Lower leg skin (tissue), 4 donors: ENCODE measurements at regions not wholly inside any gene's neighbourhood (a gene's known extent, or its start where the extent isn't known, plus 50 kb on each side); places are given as distances from the start of the nearest gene placed in this dataset.

Experiments used
- DNase-seq, 2 donors: peaks; one replicate each; pipeline ENCODE4 v3.0.0-alpha.2; 2019; ENCODE audit warnings: low spot score in 2 of 2
- H3K4me3 ChIP-seq: fragments of 200-600 bp; sonication (generic); 2 replicates; pipeline ENCODE4 v1.5.1; 2017; ENCODE audit warnings: mild to moderate bottlenecking, low read depth; ENCODE audit not compliant: poor library complexity, severe bottlenecking
- POLR2A ChIP-seq, 2 donors: fragments of 450-650 bp; IDR thresholded peaks; one replicate each; pipeline ENCODE4 v1.6.1; 2016 to 2017; ENCODE audit warnings: antibody characterized with exemption in 2 of 2, mild to moderate bottlenecking in 1 of 2, moderate library complexity in 1 of 2
- WGBS, 2 donors: methylation state at CpG; one replicate each; pipeline ENCODE4 v1.1.5; 2018; 5-methylcytosine and 5-hydroxymethylcytosine counted together
- intact Hi-C: fragments of 100-400 bp; cut with DNase I; formaldehyde crosslinking; loops from one replicate; pipeline ENCODE4 v1.15.0; 2023; ENCODE audit warnings: low total_unique reads
- TF ChIP-seq, protein P1 (sequence below), 3 donors: fragments of 450-650 bp; IDR thresholded peaks; one replicate each; pipeline ENCODE4 v1.5.1; 2016; ENCODE audit warnings: antibody characterized with exemption in 3 of 3, mild to moderate bottlenecking in 3 of 3, moderate library complexity in 2 of 3

DNA sequence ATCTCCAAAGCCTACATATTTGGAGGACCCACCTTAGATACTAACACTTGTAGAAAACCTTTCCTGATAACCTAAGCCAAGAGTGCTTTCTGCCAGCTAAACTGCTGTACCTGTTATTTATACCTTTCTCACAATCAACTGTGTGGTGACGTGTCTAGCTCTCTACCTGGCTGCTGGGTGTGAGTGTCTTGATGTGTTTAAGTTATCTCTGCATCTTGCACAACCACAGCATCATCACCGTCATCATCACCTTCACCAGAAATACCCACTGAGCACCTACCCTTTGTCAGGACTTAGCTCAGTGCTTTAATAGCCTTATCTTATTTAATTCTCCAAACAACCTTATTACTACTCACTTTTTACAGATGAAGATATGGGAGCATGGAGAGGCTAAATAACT lies 431.3 kb downstream of the MAFB start:
- intact Hi-C loops = loop anchor here (10.0 kb wide), 1 partner anchor 427 kb away; the partner anchor contains the start of gene MAFB
- no peak for DNase-seq
- no peak overlapping the region for H3K4me3 ChIP-seq
- no peak for TF ChIP-seq POLR2A (IDR thresholded peaks at IDR 0.05)
- TF ChIP-seq, protein P1, sequence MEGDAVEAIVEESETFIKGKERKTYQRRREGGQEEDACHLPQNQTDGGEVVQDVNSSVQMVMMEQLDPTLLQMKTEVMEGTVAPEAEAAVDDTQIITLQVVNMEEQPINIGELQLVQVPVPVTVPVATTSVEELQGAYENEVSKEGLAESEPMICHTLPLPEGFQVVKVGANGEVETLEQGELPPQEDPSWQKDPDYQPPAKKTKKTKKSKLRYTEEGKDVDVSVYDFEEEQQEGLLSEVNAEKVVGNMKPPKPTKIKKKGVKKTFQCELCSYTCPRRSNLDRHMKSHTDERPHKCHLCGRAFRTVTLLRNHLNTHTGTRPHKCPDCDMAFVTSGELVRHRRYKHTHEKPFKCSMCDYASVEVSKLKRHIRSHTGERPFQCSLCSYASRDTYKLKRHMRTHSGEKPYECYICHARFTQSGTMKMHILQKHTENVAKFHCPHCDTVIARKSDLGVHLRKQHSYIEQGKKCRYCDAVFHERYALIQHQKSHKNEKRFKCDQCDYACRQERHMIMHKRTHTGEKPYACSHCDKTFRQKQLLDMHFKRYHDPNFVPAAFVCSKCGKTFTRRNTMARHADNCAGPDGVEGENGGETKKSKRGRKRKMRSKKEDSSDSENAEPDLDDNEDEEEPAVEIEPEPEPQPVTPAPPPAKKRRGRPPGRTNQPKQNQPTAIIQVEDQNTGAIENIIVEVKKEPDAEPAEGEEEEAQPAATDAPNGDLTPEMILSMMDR (IDR thresholded peaks at IDR 0.05) = no peak
- 81 to 90% methylated on average over 2 of the region's 2 CpGs for WGBS, 2 donors

DNA sequence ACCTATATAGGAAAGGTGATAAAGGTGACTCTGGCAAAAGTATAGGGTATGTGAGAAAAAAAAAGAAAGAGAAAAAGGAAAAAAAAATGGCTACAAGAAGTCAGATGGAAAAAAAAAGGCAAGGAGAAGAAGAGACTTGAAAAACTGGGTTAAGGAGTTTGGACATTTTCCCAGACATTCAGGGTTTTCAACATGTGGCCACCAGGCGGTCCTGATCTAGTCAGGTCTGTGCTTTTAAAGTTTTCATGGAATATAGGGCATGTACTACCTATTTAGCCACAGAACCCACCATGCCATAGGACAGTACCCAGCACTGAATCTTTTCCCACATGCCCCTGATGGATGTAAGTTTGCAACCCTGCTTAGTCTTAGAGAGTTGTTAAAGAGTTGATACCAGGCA lies 433.7 kb downstream of the MAFB start:
- intact Hi-C loops = loop anchor here (10.0 kb wide), 1 partner anchor 429 kb away; the partner anchor contains the start of gene MAFB
- no peak for DNase-seq
- WGBS, 2 donors = 5 to 33% methylated on average over 1 of the region's 1 CpG
- no peak overlapping the region for H3K4me3 ChIP-seq
- TF ChIP-seq, protein P1 (IDR thresholded peaks at IDR 0.05) = no peak
- no peak for TF ChIP-seq POLR2A (IDR thresholded peaks at IDR 0.05)

DNA sequence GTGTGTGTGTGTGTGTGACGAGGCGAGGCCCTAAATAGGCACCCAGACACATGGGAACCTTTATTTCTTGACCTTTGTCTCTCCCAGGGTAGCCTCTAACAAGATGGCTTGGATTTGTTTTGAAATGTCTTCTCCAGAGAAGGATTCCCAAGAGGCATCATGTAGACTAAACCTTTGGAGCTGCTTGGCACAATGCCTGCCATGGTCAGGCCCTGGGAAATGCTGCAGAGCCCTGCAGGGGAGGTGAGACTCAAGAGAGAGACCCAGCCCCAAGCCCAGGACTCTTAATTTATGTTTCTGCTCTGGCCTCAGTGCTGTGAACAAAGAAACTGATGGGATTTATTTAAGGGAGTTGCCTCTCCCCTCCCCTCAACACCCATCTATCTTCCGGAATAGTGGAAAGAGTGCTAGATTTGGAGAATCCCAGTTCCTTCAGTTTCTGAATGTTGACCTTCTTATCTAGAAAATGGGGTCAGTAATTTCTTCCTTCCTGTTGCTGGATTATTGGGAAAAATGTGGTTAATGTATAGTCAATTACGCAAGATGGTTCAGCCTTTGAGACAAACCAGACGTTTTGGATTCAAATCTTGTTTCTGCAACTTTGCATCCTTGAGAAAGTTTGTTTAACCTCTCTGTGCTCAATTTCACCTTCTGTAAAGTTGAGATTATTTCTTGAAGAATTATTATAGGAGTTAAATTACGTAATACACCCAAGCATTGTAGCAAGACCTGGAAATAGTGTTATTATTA lies 434.8 kb downstream of the MAFB start:
- no peak for TF ChIP-seq POLR2A (IDR thresholded peaks at IDR 0.05)
- TF ChIP-seq, protein P1 (IDR thresholded peaks at IDR 0.05) = no peak
- H3K4me3 ChIP-seq = no peak overlapping the region
- 75 to 79% methylated on average over 6 of the region's 6 CpGs for WGBS, 2 donors
- DNase-seq = no peak
- intact Hi-C loops = loop anchor here (10.0 kb wide), 1 partner anchor 431 kb away; the partner anchor contains the start of gene MAFB

DNA sequence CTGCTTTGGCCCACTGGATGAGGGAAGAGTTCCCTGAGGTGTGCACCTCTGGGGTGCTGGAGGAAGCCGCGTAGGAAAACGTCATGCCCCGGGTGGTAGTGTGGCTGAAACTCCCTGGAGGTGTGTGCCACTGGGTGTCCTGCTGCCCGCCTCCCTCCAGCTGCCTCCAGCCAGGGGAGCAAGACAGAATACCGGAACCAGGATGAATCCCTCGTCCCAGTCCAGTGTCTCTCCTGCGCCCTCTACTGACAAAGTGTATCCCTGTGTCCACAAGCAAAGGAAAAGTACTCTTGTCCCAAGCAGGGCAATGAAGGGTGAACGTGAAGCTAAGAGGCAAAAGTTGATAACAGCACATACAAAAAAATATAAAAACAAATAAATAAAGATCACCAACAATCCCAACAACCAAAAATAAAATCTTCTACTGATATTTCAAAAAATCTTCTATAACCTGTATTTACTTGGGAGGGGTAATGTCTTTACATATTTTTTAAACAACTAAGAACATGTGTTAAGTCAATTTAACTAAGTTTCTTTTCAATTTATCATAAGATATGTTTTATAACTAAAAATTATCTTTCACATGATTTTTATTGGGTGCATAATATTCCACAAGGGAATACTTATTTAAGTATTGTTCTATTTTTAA lies 437.6 kb downstream of the MAFB start:
- TF ChIP-seq, protein P1 (IDR thresholded peaks at IDR 0.05) = no peak
- no peak for TF ChIP-seq POLR2A (IDR thresholded peaks at IDR 0.05)
- WGBS, 2 donors = 74 to 79% methylated on average over 9 of the region's 9 CpGs
- intact Hi-C loops = loop anchor here (10.0 kb wide), 1 partner anchor 433 kb away; the partner anchor contains the start of gene MAFB

DNA sequence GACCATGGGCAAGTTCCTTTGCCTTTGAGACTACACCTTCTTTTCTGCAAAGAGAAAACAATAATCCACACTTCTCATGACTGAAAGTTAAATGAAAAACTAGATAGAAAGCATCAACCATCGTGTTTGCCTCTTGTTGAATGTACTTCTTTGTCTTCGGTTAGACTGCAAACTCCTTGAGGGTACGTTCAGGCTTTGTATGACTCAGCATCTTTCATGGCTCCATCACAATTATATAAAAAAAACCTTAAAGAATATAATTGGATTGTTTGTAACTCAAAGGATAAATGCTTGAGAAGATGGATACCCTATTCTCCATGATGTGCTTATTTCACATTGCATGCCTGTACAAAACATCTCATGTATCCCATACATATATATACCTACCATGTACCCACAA lies 439.2 kb downstream of the MAFB start:
- no peak for TF ChIP-seq POLR2A (IDR thresholded peaks at IDR 0.05)
- TF ChIP-seq, protein P1 (IDR thresholded peaks at IDR 0.05) = no peak
- WGBS, 2 donors = 84 to 88% methylated on average over 3 of the region's 3 CpGs
- intact Hi-C loops = loop anchor here (10.0 kb wide), 1 partner anchor 435 kb away; the partner anchor contains the start of gene MAFB
- DNase-seq = no peak
- H3K4me3 ChIP-seq = no peak overlapping the region

More for the DNA sequence above, 437.6 kb downstream of the MAFB start:
- no peak overlapping the region for H3K4me3 ChIP-seq
- DNase-seq = no peak
